ENCODE measurements at regions not wholly inside any gene's neighbourhood (a gene's known extent, or its start where the extent isn't known, plus 50 kb on each side); places are given as distances from the start of the nearest gene placed in this dataset.

DNA sequence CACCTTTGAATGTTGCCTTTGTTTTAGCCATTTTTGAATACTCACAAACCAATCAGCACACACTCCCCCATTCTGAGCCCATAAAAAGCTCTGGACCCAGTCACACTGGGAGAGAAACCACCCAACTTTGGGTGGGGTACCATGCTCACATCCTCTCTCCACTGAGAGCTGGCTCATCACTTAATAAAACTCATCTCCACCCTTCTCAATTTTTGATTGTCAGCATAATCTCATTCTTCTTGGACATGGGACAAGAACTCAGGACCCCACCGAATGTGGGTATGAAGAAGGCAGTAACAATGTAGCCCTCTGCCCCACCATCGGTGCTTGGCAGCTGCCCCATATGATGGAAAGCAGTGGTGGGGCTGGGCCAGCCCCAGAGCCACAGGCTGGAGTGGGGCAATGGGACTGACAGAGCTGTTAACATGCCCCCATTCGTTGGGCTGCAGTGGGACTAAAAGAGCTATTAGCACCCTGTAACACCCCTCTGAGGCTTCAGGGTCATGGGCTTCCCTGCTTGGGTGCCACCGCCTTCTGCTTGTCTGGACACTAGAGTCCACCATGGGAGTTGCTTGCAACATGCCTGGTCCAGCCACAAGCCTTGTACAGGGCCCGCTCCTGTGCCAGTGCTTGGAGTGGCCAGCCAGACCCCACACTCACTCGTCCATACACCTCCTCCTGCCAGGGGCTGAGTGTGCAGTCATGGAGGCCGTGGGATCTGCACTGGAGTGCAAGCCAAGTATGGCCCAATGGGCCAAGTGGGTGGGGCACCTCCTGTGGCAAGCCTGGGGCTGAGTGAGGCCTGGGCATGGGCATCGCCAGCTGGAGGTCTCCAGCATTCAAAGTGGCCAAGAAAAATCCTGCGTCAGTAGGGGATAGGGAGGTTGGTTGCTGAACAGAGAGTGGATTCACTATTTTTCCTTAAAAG is 471.1 kb downstream of the TBC1D22A start:
- Histone ChIP-seq H3K27ac (ENCODE audit: low read length) (no peak overlapping the region), H3K4me3 (ENCODE audit: low read depth in 2 of 2, low read length in 2 of 2) (no peak overlapping the region), H3K36me3 (ENCODE audit: control insufficient read depth, insufficient read depth, low read length) (no peaks in the 10 kb centered on the region), H3K9me3 (ENCODE audit: control insufficient read depth, insufficient read depth, low read depth, low read length) (no peaks in the 10 kb centered on the region), H3K27me3 (ENCODE audit: control insufficient read depth, insufficient read depth, low read length) (no peaks in the 10 kb centered on the region), H3K4me1 (ENCODE audit: control insufficient read depth, insufficient read depth, low read length) (no peaks in the 10 kb centered on the region)
- DNase-seq (ENCODE audit: low read depth, low spot score) (no peak), ATAC-seq (no peak)
- in situ Hi-C loops (cut with HindIII; ENCODE audit: low pct_unique_long_range_greater_than_20kb, low sequenced_read_pairs), result no loop called here
- TF ChIP-seq REST (IDR thresholded peaks at IDR 0.05; ENCODE audit: insufficient read depth in 1 of 2, low read depth in 2 of 2, low read length in 1 of 2) (no peak), SIN3A (IDR thresholded peaks at IDR 0.05; ENCODE audit: borderline replicate concordance, insufficient read depth, low read depth, low read length) (no peak), CTCF (IDR thresholded peaks at IDR 0.05) (no peak), POLR2AphosphoS5 (IDR thresholded peaks at IDR 0.05; ENCODE audit: low read depth, low read length) (no peak), TCF7L2 (IDR thresholded peaks at IDR 0.05; ENCODE audit: low read depth, low read length) (no peak)
- ChIA-PET POLR2A (no interaction called here), CTCF (no interaction called here)
- intact Hi-C loops (cut with micrococcal nuclease; ENCODE audit: unreplicated experiment), result no loop called here
- no TSS peak for BruUV-seq (replicated peaks)

GRCh38 chr22:47232753-47233152 is 470.3 kb downstream of the TBC1D22A start:
- Histone ChIP-seq H3K27ac (ENCODE audit: low read length) (no peak overlapping the region), H3K27me3 (ENCODE audit: control insufficient read depth, insufficient read depth, low read length) (no peaks in the 10 kb centered on the region), H3K36me3 (ENCODE audit: control insufficient read depth, insufficient read depth, low read length) (no peaks in the 10 kb centered on the region), H3K9me3 (ENCODE audit: control insufficient read depth, insufficient read depth, low read depth, low read length) (no peaks in the 10 kb centered on the region), H3K4me1 (ENCODE audit: control insufficient read depth, insufficient read depth, low read length) (no peaks in the 10 kb centered on the region), H3K4me3 (ENCODE audit: low read depth in 2 of 2, low read length in 2 of 2) (no peak overlapping the region)
- no TSS peak for BruUV-seq (replicated peaks)
- ChIA-PET POLR2A (no interaction called here), CTCF (no interaction called here)
- TF ChIP-seq SIN3A (IDR thresholded peaks at IDR 0.05; ENCODE audit: borderline replicate concordance, insufficient read depth, low read depth, low read length) (no peak), POLR2AphosphoS5 (IDR thresholded peaks at IDR 0.05; ENCODE audit: low read depth, low read length) (no peak), TCF7L2 (IDR thresholded peaks at IDR 0.05; ENCODE audit: low read depth, low read length) (no peak), REST (IDR thresholded peaks at IDR 0.05; ENCODE audit: insufficient read depth in 1 of 2, low read depth in 2 of 2, low read length in 1 of 2) (no peak), CTCF (IDR thresholded peaks at IDR 0.05) (no peak)
- no peak for ATAC-seq
- DNase-seq (ENCODE audit: low read depth, low spot score), result no peak
- intact Hi-C loops (cut with micrococcal nuclease; ENCODE audit: unreplicated experiment), result no loop called here
- in situ Hi-C loops (cut with HindIII; ENCODE audit: low pct_unique_long_range_greater_than_20kb, low sequenced_read_pairs), result no loop called here

Measured in Panc1 (cell line).